HepG2 (cell line): ENCODE measurements at regions not wholly inside any gene's neighbourhood (a gene's known extent, or its start where the extent isn't known, plus 50 kb on each side); places are given as distances from the start of the nearest gene placed in this dataset.

Experiments
- EHMT2 ChIP-seq: fragments of 200-600 bp; sonication (generic); IDR thresholded peaks from 2 replicates; pipeline ENCODE4 v1.7.0; 2017; ENCODE audit warnings: antibody characterized with exemption, low read depth, low read length, borderline replicate concordance
- ESRRA ChIP-seq: sonication (generic); formaldehyde crosslinking; IDR thresholded peaks from 2 replicates; pipeline ENCODE4 v1.5.1; 2020; ENCODE audit warnings: mild to moderate bottlenecking, low read depth, missing genetic modification reagents
- FOXO1 ChIP-seq: sonication (generic); formaldehyde crosslinking; IDR thresholded peaks from 2 replicates; pipeline ENCODE4 v1.4.0; 2020; ENCODE audit warnings: missing genetic modification reagents
- FOXP1 ChIP-seq, 2 experiments: fragments of 450-650 bp in 1 of 2; IDR thresholded peaks; 2 replicates each; pipeline ENCODE4 v1.6.1; 2017 to 2018; ENCODE audit warnings: antibody characterized with exemption in 1 of 2
- HHEX ChIP-seq: IDR thresholded peaks from 2 replicates; pipeline ENCODE4 v1.6.1; 2016; ENCODE audit warnings: control low read depth
- HNRNPL ChIP-seq: fragments of 200-400 bp; formaldehyde crosslinking; IDR thresholded peaks from 2 replicates; pipeline ENCODE4 v1.6.1; 2017; ENCODE audit warnings: mild to moderate bottlenecking, low read depth, low read length
- IRF2 ChIP-seq: IDR thresholded peaks from 2 replicates; pipeline ENCODE4 v1.6.1; 2018; ENCODE audit warnings: missing genetic modification reagents, missing compliant biosample characterization
- MAX ChIP-seq: IDR thresholded peaks from 2 replicates; pipeline ENCODE4 v1.6.1; 2012; ENCODE audit warnings: inconsistent platforms
- NCOA2 ChIP-seq: sonication (generic); formaldehyde crosslinking; IDR thresholded peaks from 2 replicates; pipeline ENCODE4 v1.8.0; 2022; ENCODE audit warnings: inconsistent platforms
- PHF21A ChIP-seq: sonication (generic); formaldehyde crosslinking; IDR thresholded peaks from 2 replicates; pipeline ENCODE4 v1.5.0; 2020; ENCODE audit warnings: mild to moderate bottlenecking, missing genetic modification reagents
- PRDM4 ChIP-seq: sonication (generic); formaldehyde crosslinking; IDR thresholded peaks from 2 replicates; pipeline ENCODE4 v1.9.0; 2021; ENCODE audit warnings: missing genetic modification reagents, borderline replicate concordance
- SCMH1 ChIP-seq: sonication (generic); formaldehyde crosslinking; IDR thresholded peaks from 2 replicates; pipeline ENCODE4 v1.9.0; 2021; ENCODE audit warnings: missing genetic modification reagents, mild to moderate bottlenecking, borderline replicate concordance
- SOX13 ChIP-seq, 3 experiments: fragments of 450-650 bp in 1 of 3; sonication (generic) in 1 of 3; formaldehyde crosslinking in 1 of 3; IDR thresholded peaks in 2 of 3; conservative IDR thresholded peaks in 1 of 3; 2 replicates each; pipeline versions ENCODE4 v1.5.0 to v1.6.1; 2016 to 2020; ENCODE audit warnings: antibody characterized with exemption in 1 of 3, mild to moderate bottlenecking in 1 of 3, missing compliant biosample characterization in 1 of 3, missing genetic modification reagents in 1 of 3, moderate library complexity in 1 of 3
- TEAD3 ChIP-seq: optimal IDR thresholded peaks from 2 replicates; pipeline ENCODE3; 2016; ENCODE audit warnings: borderline replicate concordance
- ZBTB37 ChIP-seq: sonication (generic); formaldehyde crosslinking; IDR thresholded peaks from 2 replicates; pipeline ENCODE4 v1.4.0; 2020; ENCODE audit warnings: mild to moderate bottlenecking, missing genetic modification reagents
- ZFP36L2 ChIP-seq: sonication (generic); formaldehyde crosslinking; IDR thresholded peaks from 2 replicates; pipeline ENCODE4 v1.4.0; 2020; ENCODE audit warnings: missing genetic modification reagents
- ZFP90 ChIP-seq: sonication (generic); formaldehyde crosslinking; IDR thresholded peaks from 2 replicates; pipeline ENCODE4 v1.8.0; 2022; ENCODE audit warnings: missing genetic modification reagents, mild to moderate bottlenecking, inconsistent platforms, borderline replicate concordance
- ZNF276 ChIP-seq: sonication (generic); formaldehyde crosslinking; IDR thresholded peaks from 2 replicates; pipeline ENCODE4 v1.4.0; 2020; ENCODE audit warnings: mild to moderate bottlenecking, low read depth, missing genetic modification reagents
- ZNF280D ChIP-seq: sonication (generic); formaldehyde crosslinking; IDR thresholded peaks from 2 replicates; pipeline ENCODE4 v1.5.1; 2020; ENCODE audit warnings: mild to moderate bottlenecking, missing genetic modification reagents
- ZNF460 ChIP-seq: sonication (generic); formaldehyde crosslinking; IDR thresholded peaks from 2 replicates; pipeline ENCODE4 v1.5.1; 2020; ENCODE audit warnings: missing genetic modification reagents, mild to moderate bottlenecking, borderline replicate concordance

- TF ChIP-seq ZNF460 (CRISPR knock-in tag) (no peak), FOXP1 (IDR thresholded peaks at IDR 0.05) (no peak), FOXP1 (CRISPR knock-in tag; IDR thresholded peaks at IDR 0.05) (peak; percentile 40), ZFP90 (no peak), IRF2 (peak; percentile 64; the same call in 1 of the 2 replicates), ZNF276 (0 out of 2 replicates have a peak, but pooled peaks have one; percentile 41), MAX (0 out of 2 replicates have a peak, but pooled peaks have one; percentile 12), SOX13 (IDR thresholded peaks at IDR 0.05) (no peak), SOX13 (CRISPR knock-in tag; conservative IDR thresholded peaks at IDR 0.05 in 1 of 2, IDR thresholded peaks at IDR 0.05 in 1 of 2) (peak in 1 of 2 experiments; percentile 73; a peak in 2 of 4 replicates), NCOA2 (CRISPR knock-in tag) (peak; percentile 79), EHMT2 (peak; percentile 51; the same call in 1 of the 2 replicates), FOXO1 (CRISPR knock-in tag) (peak; percentile 85), HNRNPL (no peak), PHF21A (CRISPR knock-in tag) (peak; percentile 57; the same call in 1 of the 2 replicates), PRDM4 (no peak), SCMH1 (CRISPR knock-in tag) (no peak), ZBTB37 (CRISPR knock-in tag) (no peak), ZFP36L2 (CRISPR knock-in tag) (no peak), TEAD3 (CRISPR knock-in tag) (peak; percentile 84), ESRRA (peak; percentile 82; the same call in 1 of the 2 replicates), HHEX (CRISPR knock-in tag) (no peak), ZNF280D (CRISPR knock-in tag) (peak; percentile 59; the same call in 1 of the 2 replicates)
Observed at GRCh38 chr10:93254180-93254853, 180.6 kb downstream of the CYP26A1 start (continued).
